ENCODE measurements at regions not wholly inside any gene's neighbourhood (a gene's known extent, or its start where the extent isn't known, plus 50 kb on each side); places are given as distances from the start of the nearest gene placed in this dataset.
A peak's percentile ranks its signal among the peaks of the same experiment; 100 is the strongest.

GRCh38 chr3:118818386-118818785, 216.3 kb downstream of the IGSF11 start:
- no peak for TF ChIP-seq CTCF (IDR thresholded peaks at IDR 0.05; ENCODE audit: low read depth, low read length)
- peak; percentile 26 for DNase-seq (ENCODE audit: low read depth, low spot score)
- in situ Hi-C loops (cut with HindIII; ENCODE audit: low sequenced_read_pairs): no loop called here
- no peak overlapping the region for H3K4me3 ChIP-seq (ENCODE audit: low read depth, low read length)

GRCh38 chr3:118823626-118824025, 211.0 kb downstream of the IGSF11 start:
- H3K4me3 ChIP-seq (ENCODE audit: low read depth, low read length): no peak overlapping the region
- in situ Hi-C loops (cut with HindIII; ENCODE audit: low sequenced_read_pairs): no loop called here
- no peak for DNase-seq (ENCODE audit: low read depth, low spot score)
- TF ChIP-seq CTCF (IDR thresholded peaks at IDR 0.05; ENCODE audit: low read depth, low read length): no peak

- DNase-seq (ENCODE audit: low read depth, low spot score): no peak
- no peak for TF ChIP-seq CTCF (IDR thresholded peaks at IDR 0.05; ENCODE audit: low read depth, low read length)
- in situ Hi-C loops (cut with HindIII; ENCODE audit: low sequenced_read_pairs): no loop called here
- H3K4me3 ChIP-seq (ENCODE audit: low read depth, low read length): no peak overlapping the region
Measured at GRCh38 chr3:118827446-118827845, 207.2 kb downstream of the IGSF11 start.

GRCh38 chr3:118828351-118828750, 206.3 kb downstream of the IGSF11 start:
- in situ Hi-C loops (cut with HindIII; ENCODE audit: low sequenced_read_pairs): no loop called here
- no peak for DNase-seq (ENCODE audit: low read depth, low spot score)
- no peak overlapping the region for H3K4me3 ChIP-seq (ENCODE audit: low read depth, low read length)

GRCh38 chr3:118833075-118833474, 201.6 kb downstream of the IGSF11 start:
- DNase-seq (ENCODE audit: low read depth, low spot score): no peak
- H3K4me3 ChIP-seq (ENCODE audit: low read depth, low read length): no peak overlapping the region
- no peak for TF ChIP-seq CTCF (IDR thresholded peaks at IDR 0.05; ENCODE audit: low read depth, low read length)
- in situ Hi-C loops (cut with HindIII; ENCODE audit: low sequenced_read_pairs): no loop called here

More at GRCh38 chr3:118828351-118828750, 206.3 kb downstream of the IGSF11 start:
- TF ChIP-seq CTCF (IDR thresholded peaks at IDR 0.05; ENCODE audit: low read depth, low read length): no peak

GRCh38 chr3:118838871-118839270, 195.8 kb downstream of the IGSF11 start:
- in situ Hi-C loops (cut with HindIII; ENCODE audit: low sequenced_read_pairs): no loop called here
- no peak for TF ChIP-seq CTCF (IDR thresholded peaks at IDR 0.05; ENCODE audit: low read depth, low read length)
- no peak for DNase-seq (ENCODE audit: low read depth, low spot score)
- H3K4me3 ChIP-seq (ENCODE audit: low read depth, low read length): no peak overlapping the region

Data from astrocyte of the spinal cord (primary cell).